ENCODE measurements at regions not wholly inside any gene's neighbourhood (a gene's known extent, or its start where the extent isn't known, plus 50 kb on each side); places are given as distances from the start of the nearest gene placed in this dataset.
"Not testable (repeated sequence)": the region's sequence is repeated elsewhere in the genome, so short reads cannot be mapped to it uniquely, and the experiment has no call there.

GRCh38 chr2:142347751-142348150 is 216.9 kb upstream of the LRP1B start:
- DNase-seq (ENCODE audit: low read depth) = no peak

DNA sequence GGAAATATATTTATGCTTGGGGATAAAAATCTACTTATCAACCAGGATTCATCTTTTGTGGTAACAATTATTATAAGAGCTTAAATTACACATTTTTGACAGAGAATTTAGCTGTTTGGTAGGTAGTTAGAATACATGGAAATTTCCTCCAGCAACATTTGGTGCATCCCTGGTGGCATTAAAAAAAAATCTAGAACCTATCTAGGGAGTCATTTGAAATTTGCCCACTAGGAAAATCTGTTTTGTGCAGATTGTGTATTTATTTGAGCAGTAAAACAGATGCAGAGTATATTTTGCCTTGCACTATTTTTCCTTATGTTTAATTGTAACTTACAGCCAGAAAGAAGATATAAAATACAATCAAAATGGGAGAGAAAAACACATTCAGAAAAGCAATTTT is 208.4 kb upstream of the LRP1B start:
- DNase-seq (ENCODE audit: low read depth) = no peak

DNA sequence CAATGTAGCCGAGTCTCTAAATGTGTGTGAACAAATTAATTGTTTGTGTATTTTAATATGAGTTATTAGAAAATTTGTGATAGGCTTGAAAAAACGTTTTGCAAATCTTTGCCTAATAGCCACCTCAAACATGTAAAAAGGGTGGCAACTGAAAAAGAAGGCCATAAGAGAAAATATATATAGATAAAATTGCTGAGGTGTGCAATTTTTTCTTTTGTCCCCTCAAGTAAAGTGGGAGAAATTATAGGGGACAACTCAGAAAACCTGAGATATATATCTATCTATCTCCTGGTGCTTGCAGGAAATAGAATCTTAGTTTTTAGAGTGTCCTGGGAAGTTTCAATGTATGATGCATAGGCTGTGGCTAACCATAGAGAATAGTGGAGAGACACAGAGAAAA is 201.4 kb upstream of the LRP1B start:
- DNase-seq (ENCODE audit: low read depth) = no peak

DNA sequence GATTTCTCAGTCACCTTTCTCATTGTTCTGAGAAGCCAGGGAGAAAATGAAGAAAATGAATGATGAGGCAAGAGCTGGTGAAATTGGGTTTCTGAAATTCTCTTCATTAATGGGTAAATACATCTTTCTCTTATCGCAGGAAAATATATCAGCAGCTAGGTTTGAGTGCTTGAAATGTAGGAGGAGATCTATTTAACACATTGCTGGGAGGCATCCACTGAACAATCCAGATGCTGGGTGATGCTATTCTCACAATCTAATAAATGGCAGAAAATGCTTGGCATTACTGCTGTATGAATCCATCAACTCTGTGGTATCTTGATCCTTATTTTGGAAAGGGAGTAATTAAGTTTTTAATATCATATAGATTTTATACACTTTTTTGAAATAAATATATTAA is 199.6 kb upstream of the LRP1B start:
- no peak for DNase-seq (ENCODE audit: low read depth)

GRCh38 chr2:142325870-142326269 is 195.1 kb upstream of the LRP1B start:
- no peak for DNase-seq (ENCODE audit: low read depth)

DNA sequence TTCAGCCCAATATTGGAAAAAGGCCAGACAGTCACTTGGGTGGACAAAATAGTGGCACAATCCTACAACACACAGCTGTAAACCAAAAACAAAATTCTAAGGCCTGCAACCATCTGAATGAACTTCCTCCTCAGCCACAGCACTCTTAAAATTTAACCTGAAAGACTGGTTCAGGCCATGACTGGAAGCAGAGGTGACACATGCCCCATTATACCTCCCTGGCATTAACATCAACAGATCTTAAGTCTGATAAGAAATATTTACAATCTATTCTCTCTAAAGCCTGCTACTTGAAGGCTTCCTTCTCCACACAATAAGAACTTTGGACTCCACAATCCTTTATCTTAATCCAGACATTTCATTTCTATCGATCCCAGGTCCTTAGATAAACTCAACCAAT is 192.4 kb upstream of the LRP1B start:
- DNase-seq (ENCODE audit: low read depth) = no peak

DNA sequence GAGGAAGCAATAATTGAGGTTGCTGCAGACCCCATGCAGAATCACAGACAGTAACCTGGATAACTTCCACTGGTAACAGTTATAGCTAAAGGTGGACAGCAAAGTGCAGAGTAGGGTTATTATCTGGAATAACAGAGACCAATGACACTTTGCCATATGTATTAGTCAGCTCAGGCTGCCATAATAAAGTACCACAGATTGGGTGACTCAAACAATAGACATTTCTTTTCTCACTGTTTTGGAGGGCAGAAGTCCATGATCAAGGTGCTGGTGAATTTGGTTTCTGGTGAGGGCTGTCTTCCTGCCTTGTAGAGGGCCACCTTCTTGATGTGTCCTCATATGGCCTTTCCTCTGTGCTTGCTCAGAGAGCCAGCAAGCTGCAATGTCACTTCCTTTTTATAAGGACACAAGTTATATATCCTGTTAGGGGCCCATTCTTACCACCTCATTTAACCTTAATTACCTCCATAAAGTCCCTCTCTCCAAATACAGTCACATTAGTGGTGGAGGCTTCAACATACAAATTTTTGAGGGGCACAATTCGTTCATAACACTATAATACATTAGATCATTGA is 191.0 kb upstream of the LRP1B start:
- DNase-seq (ENCODE audit: low read depth) = peak; percentile 75

GRCh38 chr2:142320067-142320466 is 189.3 kb upstream of the LRP1B start:
- DNase-seq (ENCODE audit: low read depth) = no peak

GRCh38 chr2:142316049-142316448 is 185.2 kb upstream of the LRP1B start:
- no peak for DNase-seq (ENCODE audit: low read depth)

DNA sequence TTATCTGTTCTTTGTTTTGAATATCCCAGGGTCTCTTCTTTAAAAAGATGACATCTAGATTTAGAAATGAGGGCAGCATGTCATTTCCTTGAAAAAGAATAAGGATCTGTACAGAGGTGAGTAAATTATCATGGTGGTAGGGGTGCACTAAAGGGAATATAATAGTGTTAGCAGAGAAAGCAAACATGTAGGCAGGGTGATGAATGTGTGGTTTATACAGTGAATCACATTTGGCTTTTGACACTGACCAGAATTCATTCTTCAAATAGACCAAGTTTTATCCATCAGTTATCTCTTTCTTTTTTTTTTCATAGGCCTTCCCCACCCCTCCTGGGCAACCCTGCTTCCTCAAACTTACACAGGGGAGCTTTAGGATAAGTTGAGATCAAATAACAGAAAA is 184.5 kb upstream of the LRP1B start:
- DNase-seq (ENCODE audit: low read depth) = peak; percentile 49

- DNase-seq (ENCODE audit: low read depth) = no peak
Measured at GRCh38 chr2:142314164-142314563, 183.3 kb upstream of the LRP1B start.

DNA sequence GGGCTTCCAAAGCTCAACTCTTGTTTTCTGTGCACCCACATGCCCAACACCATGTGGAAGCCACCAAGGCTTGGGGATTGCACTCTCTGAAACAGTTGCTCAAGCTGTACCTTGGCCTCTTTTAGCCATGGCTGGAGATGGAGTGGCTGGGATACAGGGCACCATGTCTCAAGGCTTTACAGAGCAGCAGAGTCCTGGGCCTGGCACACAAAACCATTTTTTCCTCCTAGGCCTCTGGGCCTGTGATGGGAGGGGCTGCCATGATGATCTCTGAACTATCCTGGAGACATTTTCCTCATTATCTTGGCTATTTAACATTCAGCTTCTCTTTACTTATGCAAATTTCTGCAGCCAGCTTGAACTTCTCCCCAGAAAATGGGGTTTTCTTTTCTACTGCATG is 179.7 kb upstream of the LRP1B start:
- no peak for DNase-seq (ENCODE audit: low read depth)

DNA sequence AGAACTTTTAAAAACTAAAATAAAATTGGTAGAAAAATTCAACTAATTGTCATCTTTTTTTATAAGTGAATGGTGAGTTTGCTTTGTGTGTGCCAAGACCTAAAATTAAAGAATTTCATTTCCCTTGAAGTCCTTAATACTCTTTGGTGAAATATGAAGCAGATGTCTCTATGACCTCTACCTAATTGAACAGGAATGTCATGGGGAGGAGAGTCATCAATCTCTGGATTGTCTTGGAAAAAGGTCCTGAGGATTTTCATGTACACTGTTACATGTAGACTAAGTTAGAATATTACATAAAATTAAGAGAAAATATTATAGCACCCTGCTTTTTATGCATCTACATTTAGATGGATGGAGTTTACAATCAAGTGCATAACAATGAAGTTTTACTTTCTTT is 177.9 kb upstream of the LRP1B start:
- no peak for DNase-seq (ENCODE audit: low read depth)

DNA sequence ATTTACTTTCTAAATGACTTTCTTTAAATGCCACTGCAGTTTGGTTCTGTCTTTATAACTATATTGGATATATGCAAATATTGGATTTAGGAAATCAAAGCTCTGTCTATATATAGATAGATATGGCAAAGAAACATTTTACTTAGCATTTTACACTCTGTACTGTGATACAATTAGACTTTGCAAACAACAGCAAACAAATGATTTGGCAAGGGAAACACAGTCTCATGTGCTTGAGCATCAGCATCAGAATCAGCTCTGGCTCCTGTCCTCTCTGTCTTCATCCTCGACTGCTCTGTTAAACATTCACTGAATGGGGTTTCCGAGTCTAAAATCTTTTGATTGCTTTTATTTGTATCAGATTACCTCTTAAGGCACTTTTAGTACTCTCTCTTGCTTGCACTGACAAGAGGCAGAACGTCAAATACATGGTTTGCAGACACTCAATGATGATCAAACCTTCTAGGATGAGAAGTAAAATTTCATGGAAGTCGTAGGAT is 176.8 kb upstream of the LRP1B start:
- DNase-seq (ENCODE audit: low read depth) = no peak

- no peak for DNase-seq (ENCODE audit: low read depth)
Measured at GRCh38 chr2:142307086-142307485, 176.3 kb upstream of the LRP1B start.

GRCh38 chr2:142306131-142306530 is 175.3 kb upstream of the LRP1B start:
- DNase-seq (ENCODE audit: low read depth) = no peak

- no peak for DNase-seq (ENCODE audit: low read depth)
Measured at GRCh38 chr2:142300517-142300916, 169.7 kb upstream of the LRP1B start.

DNA sequence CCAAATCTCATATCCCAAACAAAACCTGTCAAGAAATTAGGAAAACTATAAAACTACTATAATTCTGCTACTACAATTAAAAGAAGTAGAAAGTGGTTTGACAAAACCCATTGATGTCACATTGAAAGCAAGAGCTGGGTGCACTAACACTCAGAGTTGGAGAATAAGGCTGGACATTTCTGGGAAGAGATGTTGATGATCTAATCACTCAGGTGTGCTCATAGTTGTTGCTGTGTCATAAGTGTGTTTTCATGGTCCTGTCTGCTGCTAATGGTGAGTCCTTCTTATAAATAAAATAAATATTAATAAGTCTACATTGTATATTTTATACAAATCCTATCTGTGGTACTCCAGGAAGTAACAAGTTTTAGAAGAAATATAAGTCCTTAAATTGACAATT is 168.2 kb upstream of the LRP1B start:
- DNase-seq (ENCODE audit: low read depth) = no peak

DNA sequence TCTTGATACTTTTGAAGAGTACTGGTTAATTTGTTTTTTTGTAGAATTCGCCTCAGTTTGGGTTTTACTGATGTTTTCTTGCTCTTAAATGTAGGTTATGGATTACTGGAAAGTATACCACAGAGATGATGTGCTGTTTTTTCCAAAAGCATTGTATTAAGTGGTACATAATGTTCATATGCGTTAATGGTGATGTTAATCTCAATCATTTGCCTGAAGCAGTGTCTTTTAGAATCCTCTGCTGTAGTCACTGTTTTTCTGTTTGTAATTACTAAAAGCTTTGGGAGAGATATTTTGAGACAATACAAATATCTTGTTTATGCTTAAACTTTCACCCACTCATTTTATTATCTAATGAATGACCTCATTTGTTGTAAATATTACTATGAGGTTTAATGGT is 163.4 kb upstream of the LRP1B start:
- DNase-seq (ENCODE audit: low read depth) = no peak

DNA sequence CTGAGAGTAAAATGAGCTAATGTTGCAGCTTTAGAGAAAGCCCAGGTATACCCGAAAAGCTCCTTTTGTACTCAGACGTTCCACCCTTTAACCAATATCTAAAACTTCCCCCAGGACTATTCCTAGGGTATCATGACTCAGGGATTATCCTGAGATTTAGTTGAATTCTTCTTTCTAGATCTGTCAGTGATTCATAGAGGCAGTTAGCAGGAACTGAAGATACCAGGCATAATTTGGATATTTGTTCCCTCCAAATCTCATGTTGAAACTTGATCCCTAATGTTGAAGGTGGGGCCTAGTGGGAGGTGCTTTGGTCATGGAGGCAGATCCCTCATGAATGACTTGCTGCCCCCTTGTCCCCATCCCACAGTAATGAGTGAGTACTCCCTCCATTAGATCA is 161.2 kb upstream of the LRP1B start:
- peak; percentile 49 for DNase-seq (ENCODE audit: low read depth)

DNA sequence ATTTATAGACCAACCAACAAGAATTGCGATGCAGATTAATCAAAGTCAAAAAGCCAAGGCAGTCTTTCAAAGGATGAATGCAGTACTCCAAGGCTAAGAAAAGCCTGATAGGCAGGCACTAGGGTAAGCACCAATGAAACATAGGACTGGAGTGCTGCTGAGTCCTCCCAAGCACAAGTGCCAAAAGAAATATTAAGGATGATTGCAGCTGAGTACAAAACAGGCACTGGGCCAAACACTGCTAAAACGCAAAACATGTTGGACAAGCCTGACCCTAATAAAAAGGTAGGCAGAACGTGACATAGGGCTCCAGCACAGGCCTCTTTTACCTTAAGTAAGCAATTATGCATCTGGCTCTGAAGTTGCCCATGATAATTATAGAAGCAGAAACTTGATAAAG is 160.1 kb upstream of the LRP1B start:
- DNase-seq (ENCODE audit: low read depth) = no peak

DNA sequence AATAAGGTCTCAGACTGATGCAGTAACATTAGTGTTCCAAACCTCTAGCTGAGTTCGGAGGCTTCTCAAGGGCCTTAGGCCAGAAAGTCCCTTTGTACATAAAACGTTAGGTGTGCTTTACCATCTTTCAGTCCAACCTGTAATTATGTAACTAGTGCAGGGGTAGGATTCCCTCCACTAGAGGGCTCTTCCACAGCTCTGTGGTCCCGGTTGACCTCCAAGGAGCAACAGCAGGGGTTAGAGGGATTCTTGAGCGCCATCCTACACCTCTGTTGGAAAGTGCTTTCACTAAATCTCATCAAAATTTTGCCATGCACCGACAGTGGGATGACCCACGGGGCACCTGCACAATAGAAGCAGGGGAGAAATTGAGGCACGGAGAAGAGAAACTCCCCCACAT is 155.8 kb upstream of the LRP1B start:
- peak; percentile 5 for DNase-seq (ENCODE audit: low read depth)

- DNase-seq (ENCODE audit: low read depth) = no peak
Measured at GRCh38 chr2:142285480-142285879, 154.7 kb upstream of the LRP1B start.

DNA sequence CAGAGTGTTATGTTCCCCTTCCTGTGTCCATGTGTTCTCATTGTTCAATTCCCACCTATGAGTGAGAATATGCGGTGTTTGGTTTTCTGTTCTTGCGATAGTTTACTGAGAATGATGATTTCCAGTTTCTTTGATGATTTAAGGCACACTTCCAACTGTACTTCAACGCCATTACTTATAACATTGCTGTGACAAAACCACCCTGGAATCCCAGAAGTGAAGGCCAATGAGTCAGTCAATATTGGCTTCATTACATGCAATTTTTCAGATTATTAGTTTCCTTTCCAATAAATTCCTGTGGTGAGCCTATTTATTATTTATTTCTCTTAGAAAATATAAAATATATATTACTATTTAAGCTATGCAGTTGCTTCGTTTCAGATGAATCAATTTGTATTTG is 153.5 kb upstream of the LRP1B start:
- DNase-seq (ENCODE audit: low read depth) = not testable (repeated sequence)
